ENCODE measurements at regions not wholly inside any gene's neighbourhood (a gene's known extent, or its start where the extent isn't known, plus 50 kb on each side); places are given as distances from the start of the nearest gene placed in this dataset.

DNA sequence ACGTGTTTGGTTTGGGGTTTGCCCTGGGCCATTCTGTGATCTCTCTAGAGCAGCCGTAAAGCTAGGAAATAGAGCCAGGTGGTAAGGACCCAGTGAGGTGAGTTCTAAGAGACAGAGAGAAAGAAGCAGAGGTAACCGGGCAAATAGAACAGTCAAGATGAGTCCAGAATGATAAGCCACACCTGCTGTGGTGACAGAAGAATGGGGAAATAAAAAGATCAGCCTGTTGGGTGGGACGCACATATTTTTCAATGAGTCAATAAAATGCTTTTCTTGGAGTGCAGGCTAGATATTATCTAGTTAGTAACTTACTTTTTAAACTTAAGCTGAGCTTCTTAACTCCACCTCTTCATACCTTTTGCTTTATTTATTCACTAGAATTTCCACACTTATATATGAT is 135.0 kb downstream of the NFKBIZ start:
- TF ChIP-seq POLR2AphosphoS5 (IDR thresholded peaks at IDR 0.05; ENCODE audit: low read depth) (no peak), SPI1 (IDR thresholded peaks at IDR 0.05; ENCODE audit: borderline replicate concordance, low read depth) (no peak), GABPA (IDR thresholded peaks at IDR 0.05; ENCODE audit: low read depth) (no peak)
- TF ChIP-seq, protein P1, sequence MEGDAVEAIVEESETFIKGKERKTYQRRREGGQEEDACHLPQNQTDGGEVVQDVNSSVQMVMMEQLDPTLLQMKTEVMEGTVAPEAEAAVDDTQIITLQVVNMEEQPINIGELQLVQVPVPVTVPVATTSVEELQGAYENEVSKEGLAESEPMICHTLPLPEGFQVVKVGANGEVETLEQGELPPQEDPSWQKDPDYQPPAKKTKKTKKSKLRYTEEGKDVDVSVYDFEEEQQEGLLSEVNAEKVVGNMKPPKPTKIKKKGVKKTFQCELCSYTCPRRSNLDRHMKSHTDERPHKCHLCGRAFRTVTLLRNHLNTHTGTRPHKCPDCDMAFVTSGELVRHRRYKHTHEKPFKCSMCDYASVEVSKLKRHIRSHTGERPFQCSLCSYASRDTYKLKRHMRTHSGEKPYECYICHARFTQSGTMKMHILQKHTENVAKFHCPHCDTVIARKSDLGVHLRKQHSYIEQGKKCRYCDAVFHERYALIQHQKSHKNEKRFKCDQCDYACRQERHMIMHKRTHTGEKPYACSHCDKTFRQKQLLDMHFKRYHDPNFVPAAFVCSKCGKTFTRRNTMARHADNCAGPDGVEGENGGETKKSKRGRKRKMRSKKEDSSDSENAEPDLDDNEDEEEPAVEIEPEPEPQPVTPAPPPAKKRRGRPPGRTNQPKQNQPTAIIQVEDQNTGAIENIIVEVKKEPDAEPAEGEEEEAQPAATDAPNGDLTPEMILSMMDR (IDR thresholded peaks at IDR 0.05; ENCODE audit: insufficient read depth, low read length), result no peak
- TF ChIP-seq, protein P2, sequence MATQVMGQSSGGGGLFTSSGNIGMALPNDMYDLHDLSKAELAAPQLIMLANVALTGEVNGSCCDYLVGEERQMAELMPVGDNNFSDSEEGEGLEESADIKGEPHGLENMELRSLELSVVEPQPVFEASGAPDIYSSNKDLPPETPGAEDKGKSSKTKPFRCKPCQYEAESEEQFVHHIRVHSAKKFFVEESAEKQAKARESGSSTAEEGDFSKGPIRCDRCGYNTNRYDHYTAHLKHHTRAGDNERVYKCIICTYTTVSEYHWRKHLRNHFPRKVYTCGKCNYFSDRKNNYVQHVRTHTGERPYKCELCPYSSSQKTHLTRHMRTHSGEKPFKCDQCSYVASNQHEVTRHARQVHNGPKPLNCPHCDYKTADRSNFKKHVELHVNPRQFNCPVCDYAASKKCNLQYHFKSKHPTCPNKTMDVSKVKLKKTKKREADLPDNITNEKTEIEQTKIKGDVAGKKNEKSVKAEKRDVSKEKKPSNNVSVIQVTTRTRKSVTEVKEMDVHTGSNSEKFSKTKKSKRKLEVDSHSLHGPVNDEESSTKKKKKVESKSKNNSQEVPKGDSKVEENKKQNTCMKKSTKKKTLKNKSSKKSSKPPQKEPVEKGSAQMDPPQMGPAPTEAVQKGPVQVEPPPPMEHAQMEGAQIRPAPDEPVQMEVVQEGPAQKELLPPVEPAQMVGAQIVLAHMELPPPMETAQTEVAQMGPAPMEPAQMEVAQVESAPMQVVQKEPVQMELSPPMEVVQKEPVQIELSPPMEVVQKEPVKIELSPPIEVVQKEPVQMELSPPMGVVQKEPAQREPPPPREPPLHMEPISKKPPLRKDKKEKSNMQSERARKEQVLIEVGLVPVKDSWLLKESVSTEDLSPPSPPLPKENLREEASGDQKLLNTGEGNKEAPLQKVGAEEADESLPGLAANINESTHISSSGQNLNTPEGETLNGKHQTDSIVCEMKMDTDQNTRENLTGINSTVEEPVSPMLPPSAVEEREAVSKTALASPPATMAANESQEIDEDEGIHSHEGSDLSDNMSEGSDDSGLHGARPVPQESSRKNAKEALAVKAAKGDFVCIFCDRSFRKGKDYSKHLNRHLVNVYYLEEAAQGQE (IDR thresholded peaks at IDR 0.05; ENCODE audit: insufficient replicate concordance, low read depth), result no peak
- H3K4me3 ChIP-seq (replicated peaks; ENCODE audit: insufficient read depth, low read length), result no peak overlapping the region
- DNase-seq (ENCODE audit: low read depth in 1 of 2, low spot score in 1 of 2), result no peak
- no peak overlapping the region for H3K27ac ChIP-seq (replicated peaks)
- peaks cover under 1% of the 10 kb centered on the region for H3K27me3 ChIP-seq (ENCODE audit: insufficient read depth, poor library complexity, severe bottlenecking)

DNA sequence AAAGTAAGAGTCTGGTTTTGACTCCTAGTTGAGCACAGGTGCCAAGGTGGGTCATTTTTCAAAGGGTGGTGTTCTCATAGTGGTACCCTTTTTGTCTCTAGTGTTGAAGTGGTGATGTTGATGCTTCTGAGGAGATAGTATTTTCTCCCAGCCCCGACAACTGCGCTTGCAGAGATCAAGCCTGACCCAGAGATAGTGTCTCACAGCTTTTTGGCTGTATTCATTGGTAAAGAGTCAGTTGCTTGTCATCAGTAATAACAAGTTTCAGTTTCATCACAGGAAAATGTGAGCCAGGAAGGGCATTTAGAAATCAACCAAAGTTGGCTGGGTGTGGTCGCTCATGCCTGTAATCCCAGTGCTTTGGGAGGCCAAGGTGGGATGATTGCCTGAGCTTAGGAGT is 139.3 kb downstream of the NFKBIZ start:
- H3K4me3 ChIP-seq (replicated peaks; ENCODE audit: insufficient read depth, low read length), result no peak overlapping the region
- H3K27ac ChIP-seq (replicated peaks), result no peak overlapping the region
- TF ChIP-seq, protein P2 (IDR thresholded peaks at IDR 0.05; ENCODE audit: insufficient replicate concordance, low read depth), result no peak
- no peak for TF ChIP-seq GABPA (IDR thresholded peaks at IDR 0.05; ENCODE audit: low read depth)
- TF ChIP-seq POLR2AphosphoS5 (IDR thresholded peaks at IDR 0.05; ENCODE audit: low read depth), result no peak
- TF ChIP-seq SPI1 (IDR thresholded peaks at IDR 0.05; ENCODE audit: borderline replicate concordance, low read depth), result no peak
- TF ChIP-seq, protein P1 (IDR thresholded peaks at IDR 0.05; ENCODE audit: insufficient read depth, low read length), result no peak
- DNase-seq (ENCODE audit: low read depth in 1 of 2, low spot score in 1 of 2), result no peak
- H3K27me3 ChIP-seq (ENCODE audit: insufficient read depth, poor library complexity, severe bottlenecking), result peaks cover 3% of the 10 kb centered on the region

DNA sequence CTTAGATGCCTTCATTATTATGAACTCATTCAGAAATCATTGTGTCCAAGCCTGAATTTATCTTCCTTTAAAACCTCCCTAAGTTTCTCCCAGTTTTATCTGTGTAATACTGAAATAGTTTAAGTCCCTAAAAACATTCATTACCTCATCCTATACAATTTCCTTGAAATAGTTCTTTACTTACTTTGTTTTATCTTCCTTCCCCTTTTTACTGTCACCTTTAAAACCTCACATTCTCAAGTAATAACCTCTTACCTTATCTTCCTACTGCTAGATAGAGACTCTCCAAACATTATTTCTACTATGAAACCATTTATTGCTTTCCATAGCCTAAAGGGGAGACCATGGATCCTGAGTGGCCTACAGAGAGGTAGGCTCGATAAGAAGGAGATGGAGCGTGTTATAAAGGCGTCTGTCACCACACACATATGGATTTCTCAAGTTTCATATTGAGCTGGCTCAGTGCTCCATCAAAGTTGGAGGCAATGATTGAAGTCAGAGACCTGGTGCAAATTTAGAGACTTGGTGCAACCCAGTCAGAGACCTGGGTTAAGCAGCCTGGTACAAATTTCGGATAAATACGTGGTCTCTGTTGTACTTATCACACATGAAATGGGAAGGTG is 140.4 kb downstream of the NFKBIZ start:
- DNase-seq (ENCODE audit: low read depth in 1 of 2, low spot score in 1 of 2), result no peak
- Histone ChIP-seq H3K27ac (replicated peaks) (no peak overlapping the region), H3K4me3 (replicated peaks; ENCODE audit: insufficient read depth, low read length) (no peak overlapping the region), H3K27me3 (ENCODE audit: insufficient read depth, poor library complexity, severe bottlenecking) (peaks cover 3% of the 10 kb centered on the region)
- TF ChIP-seq POLR2AphosphoS5 (IDR thresholded peaks at IDR 0.05; ENCODE audit: low read depth), result no peak
- TF ChIP-seq, protein P2 (IDR thresholded peaks at IDR 0.05; ENCODE audit: insufficient replicate concordance, low read depth), result no peak
- TF ChIP-seq, protein P1 (IDR thresholded peaks at IDR 0.05; ENCODE audit: insufficient read depth, low read length), result no peak
- TF ChIP-seq SPI1 (IDR thresholded peaks at IDR 0.05; ENCODE audit: borderline replicate concordance, low read depth), result no peak
- no peak for TF ChIP-seq GABPA (IDR thresholded peaks at IDR 0.05; ENCODE audit: low read depth)

Data from HL-60 (cell line).